Trophoblast cell (in vitro differentiated cells and primary cell): ENCODE measurements at regions not wholly inside any gene's neighbourhood (a gene's known extent, or its start where the extent isn't known, plus 50 kb on each side); places are given as distances from the start of the nearest gene placed in this dataset.
"Not testable (repeated sequence)": the region's sequence is repeated elsewhere in the genome, so short reads cannot be mapped to it uniquely, and the experiment has no call there.

ENCODE experiments used
- DNase-seq, 2 donors: peaks; one replicate each; pipeline ENCODE4 v3.0.0-alpha.2; 2016
- H2AFZ ChIP-seq: 2 replicates; pipeline ENCODE4 v1.6.1; 2013; ENCODE audit warnings: low read length, moderate library complexity, mild to moderate bottlenecking; ENCODE audit not compliant: insufficient read depth, poor library complexity
- H2AK5ac ChIP-seq: 2 replicates; pipeline ENCODE4 v1.6.1; 2013; ENCODE audit warnings: mild to moderate bottlenecking, low read length
- H2BK120ac ChIP-seq: 2 replicates; pipeline ENCODE4 v1.6.1; 2013; ENCODE audit warnings: low read length, mild to moderate bottlenecking, moderate library complexity; ENCODE audit not compliant: insufficient read depth, poor library complexity
- H2BK12ac ChIP-seq: 2 replicates; pipeline ENCODE4 v1.6.1; 2013; ENCODE audit warnings: mild to moderate bottlenecking, low read length, moderate library complexity
- H2BK5ac ChIP-seq: 2 replicates; pipeline ENCODE4 v1.6.1; 2013; ENCODE audit warnings: low read length, low read depth, moderate library complexity, mild to moderate bottlenecking; ENCODE audit not compliant: poor library complexity
- H3K14ac ChIP-seq: 2 replicates; pipeline ENCODE4 v1.6.1; 2013; ENCODE audit warnings: mild to moderate bottlenecking, low read length
- H3K18ac ChIP-seq: 2 replicates; pipeline ENCODE4 v1.6.1; 2013; ENCODE audit warnings: mild to moderate bottlenecking, low read length
- H3K23ac ChIP-seq: 2 replicates; pipeline ENCODE4 v1.6.1; 2013; ENCODE audit warnings: low read length
- H3K27ac ChIP-seq: 2 replicates; pipeline ENCODE4 v1.5.1; 2013; ENCODE audit warnings: low read depth, mild to moderate bottlenecking, inconsistent platforms, low read length, moderate library complexity
- H3K27me3 ChIP-seq: 2 replicates; pipeline ENCODE4 v1.6.1; 2013; ENCODE audit warnings: inconsistent platforms, mild to moderate bottlenecking, low read length, moderate library complexity; ENCODE audit not compliant: insufficient read depth
- H3K36me3 ChIP-seq, 2 experiments: 1 replicate in 1 of 2; 2 replicates in 1 of 2; pipeline ENCODE4 v1.6.1; 2013; ENCODE audit warnings: low read length in 2 of 2, mild to moderate bottlenecking in 2 of 2, moderate library complexity in 1 of 2; ENCODE audit not compliant: insufficient read depth in 2 of 2, control insufficient read depth in 1 of 2
- H3K4ac ChIP-seq: 2 replicates; pipeline ENCODE4 v1.6.1; 2013; ENCODE audit warnings: low read depth, mild to moderate bottlenecking, low read length, moderate library complexity
- H3K4me1 ChIP-seq, 2 experiments: 1 replicate in 1 of 2; 2 replicates in 1 of 2; pipeline ENCODE4 v1.6.1; 2013; ENCODE audit warnings: low read length in 2 of 2, mild to moderate bottlenecking in 2 of 2, moderate library complexity in 1 of 2; ENCODE audit not compliant: insufficient read depth in 2 of 2, control insufficient read depth in 1 of 2
- H3K4me2 ChIP-seq: 2 replicates; pipeline ENCODE4 v1.6.1; 2013; ENCODE audit warnings: inconsistent platforms, mild to moderate bottlenecking, low read length, moderate library complexity
- H3K4me3 ChIP-seq: 2 replicates; pipeline ENCODE4 v1.5.1; 2013; ENCODE audit warnings: mild to moderate bottlenecking, low read depth, low read length, inconsistent platforms
- H3K79me1 ChIP-seq: one replicate; pipeline ENCODE4 v1.6.1; 2013; ENCODE audit warnings: low read length
- H3K79me2 ChIP-seq: 2 replicates; pipeline ENCODE4 v1.6.1; 2013; ENCODE audit warnings: low read length, mild to moderate bottlenecking; ENCODE audit not compliant: control insufficient read depth, insufficient read depth, poor library complexity
- H3K9ac ChIP-seq: 2 replicates; pipeline ENCODE4 v1.6.1; 2013; ENCODE audit warnings: mild to moderate bottlenecking, low read length
- H3K9me3 ChIP-seq: 2 replicates; pipeline ENCODE4 v1.6.1; 2013; ENCODE audit warnings: low read depth, mild to moderate bottlenecking, control low read depth, inconsistent platforms, low read length; ENCODE audit not compliant: insufficient read depth
- H4K12ac ChIP-seq: 2 replicates; pipeline ENCODE4 v1.6.1; 2013; ENCODE audit warnings: low read depth, mild to moderate bottlenecking, low read length, moderate library complexity
- H4K8ac ChIP-seq: 2 replicates; pipeline ENCODE4 v1.6.1; 2013; ENCODE audit warnings: low read depth, mild to moderate bottlenecking, low read length, moderate library complexity
- H4K91ac ChIP-seq: one replicate; pipeline ENCODE4 v1.6.1; 2013; ENCODE audit warnings: low read depth, mild to moderate bottlenecking, low read length, moderate library complexity
- WGBS: extraction: QIAGEN DNeasy Blood & Tissue Kit; methylation state at CpG from one replicate; pipeline ENCODE4 v1.1.7; 2013; ENCODE audit warnings: missing lambda C conversion rate; ENCODE audit not compliant: insufficient read length, insufficient coverage; ENCODE audit errors: extremely low coverage; 5-methylcytosine and 5-hydroxymethylcytosine counted together

DNA sequence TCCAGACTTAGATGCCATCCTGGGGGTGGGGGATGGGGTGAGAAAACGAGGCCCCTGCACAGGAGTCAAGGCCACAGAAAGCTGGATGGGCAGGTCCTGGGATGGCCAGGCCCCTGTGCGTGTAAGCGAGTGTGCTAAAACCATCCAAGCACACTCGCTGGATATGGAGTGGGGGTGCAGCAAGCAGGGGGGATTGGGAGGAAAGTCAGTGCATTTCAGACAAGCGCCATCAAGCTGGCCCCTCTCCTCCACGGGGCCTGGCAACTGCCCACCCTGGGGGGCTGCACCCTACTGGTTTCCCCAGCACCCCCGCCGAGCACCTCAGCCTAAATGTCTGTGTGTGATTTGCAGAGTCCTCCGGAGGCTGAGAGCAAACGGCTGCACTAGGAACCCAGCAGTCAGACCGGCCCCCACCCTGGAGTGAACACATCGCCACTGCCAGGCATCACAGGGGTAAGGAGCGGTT lies 106.6 kb upstream of the ZNF469 start:
- not testable (repeated sequence) for H3K27ac ChIP-seq, H3K4me1 ChIP-seq, H2AK5ac ChIP-seq, H2BK120ac ChIP-seq, H3K14ac ChIP-seq, H3K9ac ChIP-seq, H3K79me1 ChIP-seq, H2BK5ac ChIP-seq, H3K4me3 ChIP-seq, H3K23ac ChIP-seq, H4K12ac ChIP-seq, H4K8ac ChIP-seq, H3K18ac ChIP-seq, H3K79me2 ChIP-seq, H3K4ac ChIP-seq, DNase-seq, H3K4me2 ChIP-seq, H2BK12ac ChIP-seq, H4K91ac ChIP-seq, H3K27me3 ChIP-seq, H2AFZ ChIP-seq, H3K36me3 ChIP-seq
- H3K9me3 ChIP-seq: peaks cover 35% of the 10 kb centered on the region
- no CpG with 5 or more reads among the region's 13 CpGs for WGBS

DNA sequence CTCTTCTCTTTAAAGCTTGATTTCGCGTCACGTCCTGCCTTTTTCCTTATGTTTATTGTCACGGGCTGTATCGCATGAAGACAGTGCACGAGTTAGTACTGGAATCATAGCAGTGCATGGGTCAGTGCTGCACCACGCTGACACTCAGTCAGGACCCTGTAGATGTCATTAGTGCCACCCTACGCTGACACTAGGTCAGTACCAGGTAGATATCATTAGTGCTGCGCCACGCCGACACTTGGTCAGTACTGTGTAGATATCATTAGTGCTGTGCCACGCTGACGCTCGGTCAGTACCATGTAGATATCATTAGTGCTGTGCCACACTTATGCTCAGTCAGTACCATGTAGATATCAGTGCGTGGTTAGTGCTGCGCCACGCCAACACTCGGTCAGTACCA lies 106.2 kb upstream of the ZNF469 start:
- H3K79me1 ChIP-seq: no peaks in the 10 kb centered on the region
- DNase-seq: no peak
- H2BK5ac ChIP-seq: no peak overlapping the region
- no peaks in the 10 kb centered on the region for H3K27me3 ChIP-seq
- H3K4me3 ChIP-seq: no peak overlapping the region
- H4K91ac ChIP-seq: no peak overlapping the region
- no peak overlapping the region for H2AFZ ChIP-seq
- H2AK5ac ChIP-seq: no peak overlapping the region
- H3K18ac ChIP-seq: no peak overlapping the region
- no peaks in the 10 kb centered on the region for H3K4me1 ChIP-seq
- H3K14ac ChIP-seq: no peak overlapping the region
- H3K9me3 ChIP-seq: peaks cover 39% of the 10 kb centered on the region
- no peak overlapping the region for H3K9ac ChIP-seq
- no peaks in the 10 kb centered on the region for H3K36me3 ChIP-seq
- no peak overlapping the region for H2BK120ac ChIP-seq
- H3K23ac ChIP-seq: no peak overlapping the region
- no CpG with 5 or more reads among the region's 18 CpGs for WGBS
- H3K4me2 ChIP-seq: no peak overlapping the region
- no peak overlapping the region for H4K8ac ChIP-seq
- H4K12ac ChIP-seq: no peak overlapping the region
- H3K79me2 ChIP-seq: no peaks in the 10 kb centered on the region
- no peak overlapping the region for H3K4ac ChIP-seq
- no peak overlapping the region for H2BK12ac ChIP-seq
- H3K27ac ChIP-seq: no peak overlapping the region

DNA sequence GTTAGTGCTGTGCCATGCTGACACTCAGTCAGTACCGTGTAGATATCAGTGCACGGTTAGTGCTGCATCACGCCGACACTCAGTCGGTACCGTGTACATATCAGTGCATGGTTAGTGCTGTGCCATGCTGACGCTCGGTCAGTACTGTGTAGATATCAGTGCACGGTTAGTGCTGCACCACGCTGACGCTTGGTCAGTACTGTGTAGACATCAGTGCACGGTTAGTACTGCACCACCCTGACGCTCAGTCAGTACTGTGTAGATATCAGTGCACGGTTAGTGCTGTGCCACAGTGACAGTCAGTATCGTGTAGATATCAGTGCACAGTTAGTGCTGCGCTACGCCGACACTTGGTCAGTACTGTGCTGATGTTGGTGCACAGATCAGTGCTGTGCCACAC lies 102.8 kb upstream of the ZNF469 start:
- Histone ChIP-seq H3K4me3 (no peak overlapping the region), H3K79me2 (no peaks in the 10 kb centered on the region), H3K18ac (no peak overlapping the region), H2BK120ac (no peak overlapping the region), H2BK5ac (no peak overlapping the region), H3K27me3 (no peaks in the 10 kb centered on the region), H3K9ac (no peak overlapping the region), H3K36me3 (no peaks in the 10 kb centered on the region), H2AK5ac (no peak overlapping the region), H2AFZ (no peak overlapping the region), H4K8ac (no peak overlapping the region), H3K23ac (no peak overlapping the region), H3K4me1 (no peaks in the 10 kb centered on the region), H3K14ac (no peak overlapping the region), H3K4me2 (no peak overlapping the region), H2BK12ac (no peak overlapping the region), H4K12ac (no peak overlapping the region), H3K27ac (no peak overlapping the region), H3K4ac (no peak overlapping the region), H3K79me1 (no peaks in the 10 kb centered on the region), H3K9me3 (peaks cover 49% of the 10 kb centered on the region), H4K91ac (no peak overlapping the region)
- DNase-seq: no peak
- WGBS: no CpG with 5 or more reads among the region's 18 CpGs

DNA sequence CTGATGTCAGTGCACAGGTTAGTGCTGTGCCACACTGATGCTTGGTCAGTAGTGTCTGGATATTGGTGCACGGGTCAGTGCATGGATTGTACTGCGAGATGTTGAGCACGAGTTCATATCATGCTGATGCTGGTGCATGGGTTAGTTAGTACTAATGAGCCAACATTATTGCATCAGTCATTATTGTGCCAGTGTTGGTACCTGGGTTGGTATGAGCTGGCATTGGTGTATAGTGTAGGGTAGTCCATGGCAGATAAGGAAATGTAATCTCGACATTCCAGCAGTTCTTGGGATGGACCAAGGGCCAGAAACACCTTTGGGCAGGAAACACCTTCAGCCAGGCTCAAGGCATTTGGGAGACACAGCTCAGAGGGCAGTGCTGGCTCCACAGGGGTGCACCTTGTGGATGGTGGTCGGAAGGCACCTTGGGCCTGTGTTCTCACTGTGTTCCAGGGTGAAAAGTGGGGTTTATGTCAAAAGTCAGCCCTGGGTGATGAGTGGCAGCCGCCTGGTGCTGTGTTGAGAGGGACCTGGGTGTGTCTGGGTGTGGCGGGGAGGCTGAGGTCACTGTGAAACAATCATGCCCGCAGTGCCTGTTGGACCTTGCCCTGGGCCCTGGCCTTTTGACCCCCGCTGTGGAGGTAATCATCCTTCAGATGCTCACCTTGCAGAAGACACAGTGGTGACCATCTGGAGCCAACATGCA lies 100.7 kb upstream of the ZNF469 start:
- H3K27me3 ChIP-seq: no peaks in the 10 kb centered on the region
- no peak overlapping the region for H2AK5ac ChIP-seq
- no peak overlapping the region for H3K18ac ChIP-seq
- no peak overlapping the region for H3K27ac ChIP-seq
- H3K23ac ChIP-seq: no peak overlapping the region
- H4K12ac ChIP-seq: no peak overlapping the region
- no peak overlapping the region for H3K4me2 ChIP-seq
- peaks cover 61% of the 10 kb centered on the region for H3K9me3 ChIP-seq
- H2AFZ ChIP-seq: no peak overlapping the region
- no peak overlapping the region for H3K9ac ChIP-seq
- no peaks in the 10 kb centered on the region for H3K36me3 ChIP-seq
- H3K79me1 ChIP-seq: no peaks in the 10 kb centered on the region
- H3K4me3 ChIP-seq: no peak overlapping the region
- no peak overlapping the region for H2BK12ac ChIP-seq
- no peak overlapping the region for H4K91ac ChIP-seq
- no peak overlapping the region for H3K14ac ChIP-seq
- no peaks in the 10 kb centered on the region for H3K4me1 ChIP-seq
- no peaks in the 10 kb centered on the region for H3K79me2 ChIP-seq
- H4K8ac ChIP-seq: no peak overlapping the region
- WGBS: no CpG with 5 or more reads among the region's 9 CpGs
- DNase-seq: no peak
- no peak overlapping the region for H2BK120ac ChIP-seq
- H2BK5ac ChIP-seq: no peak overlapping the region
- no peak overlapping the region for H3K4ac ChIP-seq
